ENCODE measurements at regions not wholly inside any gene's neighbourhood (a gene's known extent, or its start where the extent isn't known, plus 50 kb on each side); places are given as distances from the start of the nearest gene placed in this dataset.

DNA sequence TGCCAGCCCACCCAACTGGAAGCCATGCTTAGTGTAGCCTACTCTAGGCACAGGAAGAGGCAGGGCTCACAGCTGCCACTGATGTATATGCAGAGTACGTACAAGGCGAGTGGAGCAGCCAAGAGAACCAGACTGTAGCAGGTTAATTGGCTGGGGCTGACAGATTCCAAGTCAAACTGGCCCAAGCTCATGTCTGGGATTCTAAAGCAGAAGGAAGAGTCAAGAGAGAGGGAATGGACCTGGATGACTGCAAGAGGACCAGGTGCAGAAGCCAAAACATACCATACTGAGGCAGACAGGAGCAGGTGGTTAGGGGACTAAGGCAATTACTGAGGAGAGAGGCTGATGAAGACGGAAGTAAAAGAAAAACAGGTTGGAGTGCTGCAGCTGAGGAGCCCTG is 51.3 kb upstream of the LRRN2 start:
- no peak for DNase-seq (ENCODE audit: low read depth in 4 of 4, low spot score in 3 of 4)

DNA sequence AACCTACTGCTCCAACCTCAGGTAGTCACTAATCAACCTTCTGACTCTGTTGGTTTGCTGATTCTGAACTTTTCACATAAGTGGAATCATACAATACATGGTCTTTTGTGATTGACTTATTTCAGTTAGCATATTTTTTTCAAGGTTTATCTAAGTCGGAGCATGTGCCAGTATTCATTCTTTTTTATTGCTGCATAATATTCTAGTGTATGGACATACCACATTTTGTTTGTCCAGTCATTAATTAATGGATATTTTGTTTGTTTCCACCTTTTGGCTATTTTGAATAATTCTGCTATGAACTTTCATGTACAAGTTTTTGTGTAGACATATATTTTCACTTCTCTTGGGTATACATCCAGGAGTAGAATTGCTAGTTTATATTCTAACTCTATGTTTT is 53.0 kb upstream of the LRRN2 start:
- no peak for DNase-seq (ENCODE audit: low read depth in 4 of 4, low spot score in 3 of 4)

GRCh38 chr1:204740354-204740753 is 54.8 kb upstream of the LRRN2 start:
- no peak for DNase-seq (ENCODE audit: low read depth in 4 of 4, low spot score in 3 of 4)

- DNase-seq (ENCODE audit: low read depth in 4 of 4, low spot score in 3 of 4): no peak
Measured at GRCh38 chr1:204741440-204741839, 55.9 kb upstream of the LRRN2 start.

- DNase-seq (ENCODE audit: low read depth in 4 of 4, low spot score in 3 of 4): no peak
Measured at GRCh38 chr1:204742676-204743251, 57.2 kb upstream of the LRRN2 start.

DNA sequence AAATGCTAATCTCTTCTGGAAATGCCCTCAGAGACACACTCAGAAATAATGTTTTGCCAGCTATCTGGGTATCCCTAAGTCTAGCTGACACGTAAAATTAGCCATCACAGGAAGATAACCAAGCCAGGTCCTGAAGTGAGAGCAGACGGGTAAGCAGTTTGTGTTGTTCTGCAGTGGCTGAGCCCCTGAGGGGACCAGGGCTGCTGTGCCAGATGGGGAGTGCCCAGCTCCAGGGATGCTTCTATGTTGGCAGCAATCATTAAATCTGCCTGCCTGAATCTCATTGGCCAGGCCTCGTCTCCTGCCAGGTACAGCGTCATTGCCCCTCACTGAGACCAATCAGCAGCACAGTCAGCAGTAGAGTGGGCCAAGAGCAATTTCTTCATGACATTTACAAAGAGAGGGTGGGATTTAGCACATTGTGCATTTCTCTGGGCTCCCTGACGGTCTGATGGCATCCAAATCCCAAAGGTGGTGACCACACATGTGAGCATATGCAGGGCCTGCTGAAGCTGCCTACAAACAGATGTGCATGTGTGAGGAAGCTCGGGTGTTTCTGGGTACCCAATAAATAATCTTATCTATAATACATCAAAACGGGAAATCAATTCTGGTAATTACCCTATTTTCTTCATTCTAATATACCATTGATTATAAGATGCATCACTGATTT is 58.7 kb upstream of the LRRN2 start:
- no peak for DNase-seq (ENCODE audit: low read depth in 4 of 4, low spot score in 3 of 4)

DNA sequence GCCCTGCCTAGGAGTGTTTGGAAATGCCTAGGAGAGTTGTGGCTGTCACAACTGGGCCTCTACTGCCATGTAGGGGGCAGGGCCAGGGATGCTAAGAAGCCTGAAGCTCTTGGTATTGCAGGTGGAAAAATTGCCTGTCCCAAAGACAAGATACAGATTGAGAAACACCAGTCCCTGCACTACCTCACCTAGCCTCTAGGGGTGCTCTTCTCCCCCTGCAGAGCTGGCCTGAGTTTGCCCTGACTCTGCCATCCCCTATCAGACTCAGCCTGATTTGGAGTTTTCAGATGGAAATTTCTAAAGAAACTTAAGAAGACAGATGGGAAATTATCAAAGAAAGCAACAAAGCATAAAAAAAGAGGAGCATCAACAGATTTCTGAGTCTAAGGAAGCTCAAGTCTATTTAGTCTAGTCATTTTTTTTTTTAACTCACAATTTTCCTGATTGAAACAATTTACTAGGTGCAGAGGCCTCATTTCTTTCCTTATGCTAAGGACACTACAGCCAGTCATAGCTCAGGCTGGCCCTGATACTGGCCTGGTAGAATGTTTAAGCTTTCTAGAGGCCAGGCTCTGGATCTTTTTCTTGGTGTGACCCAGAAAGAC is 61.4 kb upstream of the LRRN2 start:
- no peak for DNase-seq (ENCODE audit: low read depth in 4 of 4, low spot score in 3 of 4)

GRCh38 chr1:204751480-204751879 is 65.9 kb upstream of the LRRN2 start:
- no peak for DNase-seq (ENCODE audit: low read depth in 4 of 4, low spot score in 3 of 4)

GRCh38 chr1:204751883-204752687 is 66.5 kb upstream of the LRRN2 start:
- no peak for DNase-seq (ENCODE audit: low read depth in 4 of 4, low spot score in 3 of 4)

DNA sequence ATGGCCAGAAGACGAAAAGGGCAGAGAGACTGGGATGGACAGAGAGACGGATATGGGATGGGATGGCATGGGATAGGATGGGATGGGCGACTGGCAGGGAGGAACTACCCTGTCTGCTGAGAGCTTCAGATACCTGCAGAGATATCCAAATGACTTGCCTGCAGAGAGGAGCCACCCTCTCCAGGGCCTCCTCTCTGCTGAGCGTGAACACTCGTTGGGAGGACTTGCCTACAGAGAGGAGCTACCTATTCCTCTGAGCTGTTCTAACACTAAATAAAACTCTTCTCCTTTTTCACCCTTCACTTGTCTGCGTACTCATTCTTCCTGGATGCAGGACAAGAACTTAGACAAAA is 67.1 kb upstream of the LRRN2 start:
- DNase-seq (ENCODE audit: low read depth in 4 of 4, low spot score in 3 of 4): no peak

GRCh38 chr1:204754821-204755220 is 69.3 kb upstream of the LRRN2 start:
- no peak for DNase-seq (ENCODE audit: low read depth in 4 of 4, low spot score in 3 of 4)

DNA sequence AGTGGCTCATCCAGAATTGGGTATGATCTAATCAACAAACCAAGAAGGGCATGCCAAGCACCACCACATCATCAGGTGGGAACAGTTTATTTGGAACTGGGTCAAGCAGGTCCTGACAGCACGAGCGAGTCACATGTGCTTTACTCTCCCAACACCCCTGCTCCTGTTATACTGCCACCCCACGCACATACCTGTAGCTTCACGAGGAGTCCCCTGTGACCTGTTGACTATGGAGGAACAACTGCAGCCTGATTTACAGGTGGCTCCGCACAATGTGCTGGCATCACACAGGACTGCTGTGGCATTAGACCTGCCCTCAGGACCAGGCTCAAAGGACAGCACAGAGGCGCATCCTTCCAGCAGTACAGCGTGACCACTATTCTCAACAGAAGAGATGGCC is 70.8 kb upstream of the LRRN2 start:
- DNase-seq (ENCODE audit: low read depth in 4 of 4, low spot score in 3 of 4): no peak

DNA sequence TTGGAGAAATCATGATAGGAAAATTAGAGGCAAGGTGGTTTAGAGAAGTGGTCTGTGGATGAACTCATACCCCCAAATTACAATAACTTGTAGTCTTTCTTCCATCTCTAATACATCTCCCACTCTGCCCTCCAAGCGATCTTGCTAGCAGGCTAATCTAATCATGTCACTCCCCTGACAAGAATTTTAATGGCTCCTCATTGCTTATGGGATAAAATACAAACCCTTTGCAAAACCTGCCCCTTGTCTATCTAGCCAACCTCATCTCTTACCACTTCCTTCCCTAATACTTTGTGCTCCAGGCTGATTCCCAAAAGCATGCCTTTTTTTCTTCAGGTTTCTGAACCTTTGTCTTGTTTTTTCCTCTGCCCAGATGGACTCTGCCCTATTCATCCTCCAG is 71.3 kb upstream of the LRRN2 start:
- no peak for DNase-seq (ENCODE audit: low read depth in 4 of 4, low spot score in 3 of 4)

DNA sequence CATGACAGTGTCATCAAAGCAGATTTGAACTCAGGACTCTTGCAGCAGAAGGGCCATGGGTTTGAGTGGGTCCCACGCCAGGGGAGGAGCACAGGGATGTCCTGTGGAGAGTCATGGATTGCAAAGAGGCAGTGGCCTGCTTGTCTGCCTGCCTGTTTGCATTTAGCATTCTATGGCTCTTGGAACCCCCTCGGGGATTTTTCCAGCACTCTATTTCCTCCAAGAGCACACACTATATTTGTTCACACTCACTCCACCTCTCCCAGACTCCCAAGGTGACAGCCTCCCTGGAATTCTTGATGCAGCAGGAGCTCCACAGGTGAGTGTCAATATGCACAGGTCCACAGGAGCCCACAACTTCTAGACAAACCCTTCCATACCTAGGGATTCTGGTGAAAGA is 73.1 kb upstream of the LRRN2 start:
- DNase-seq (ENCODE audit: low read depth in 4 of 4, low spot score in 3 of 4): no peak

DNA sequence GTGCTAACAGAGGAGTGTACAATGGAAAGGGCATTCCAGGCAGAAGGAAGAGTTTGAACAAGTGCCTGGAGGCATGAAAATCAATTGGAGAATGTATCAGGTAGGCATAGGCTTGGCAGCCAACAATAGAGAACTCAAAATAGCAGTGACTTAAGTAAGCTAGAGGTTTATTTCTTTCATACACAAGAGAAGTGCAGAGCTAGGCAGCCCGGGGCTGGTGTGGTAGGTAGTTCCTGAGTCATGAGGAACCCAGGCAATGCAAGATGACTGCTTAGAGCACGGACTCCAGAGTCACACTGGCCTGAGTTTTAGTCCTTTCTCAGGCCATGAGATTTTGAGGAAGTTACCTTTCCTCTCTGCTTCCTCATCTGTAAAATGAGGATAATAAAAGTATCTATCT is 74.8 kb upstream of the LRRN2 start:
- no peak for DNase-seq (ENCODE audit: low read depth in 4 of 4, low spot score in 3 of 4)

GRCh38 chr1:204760757-204761156 is 75.2 kb upstream of the LRRN2 start:
- no peak for DNase-seq (ENCODE audit: low read depth in 4 of 4, low spot score in 3 of 4)

DNA sequence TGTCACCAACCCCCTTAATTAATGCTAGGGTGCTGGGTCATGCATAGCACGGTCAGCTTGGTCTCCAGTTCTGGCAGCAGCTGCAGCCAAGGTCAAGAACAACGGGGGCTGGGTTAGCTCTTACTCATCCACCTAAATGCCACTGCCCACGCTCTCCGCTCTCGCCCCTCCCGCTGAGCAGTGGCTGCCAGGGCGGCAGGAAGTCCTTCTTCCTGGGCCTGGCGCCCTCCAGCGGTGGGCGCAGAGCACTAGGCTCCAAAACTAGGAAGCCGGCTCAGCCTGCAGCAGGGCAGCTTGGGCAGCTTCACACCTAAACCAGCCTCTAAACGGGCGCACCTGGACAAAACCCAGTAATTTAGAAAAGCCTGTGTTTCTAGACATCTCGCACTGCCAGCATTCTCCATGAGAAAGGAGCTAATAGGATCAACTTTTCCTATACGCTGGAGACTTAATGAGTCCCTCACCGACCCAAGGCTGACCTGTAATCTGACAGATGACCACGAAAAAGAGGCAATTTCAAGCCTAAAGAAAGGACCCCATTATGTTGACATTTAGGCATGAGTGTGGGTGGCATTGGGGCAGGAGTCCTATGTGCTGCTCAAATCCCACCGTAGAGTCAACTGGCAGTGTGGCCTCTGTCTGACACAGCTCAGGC is 78.4 kb upstream of the LRRN2 start:
- DNase-seq (ENCODE audit: low read depth in 4 of 4, low spot score in 3 of 4): peak in 3 of 4 donors; percentile 8 to 52 (median 41)

- DNase-seq (ENCODE audit: low read depth in 4 of 4, low spot score in 3 of 4): no peak
Measured at GRCh38 chr1:204769997-204770396, 84.5 kb upstream of the LRRN2 start.

DNA sequence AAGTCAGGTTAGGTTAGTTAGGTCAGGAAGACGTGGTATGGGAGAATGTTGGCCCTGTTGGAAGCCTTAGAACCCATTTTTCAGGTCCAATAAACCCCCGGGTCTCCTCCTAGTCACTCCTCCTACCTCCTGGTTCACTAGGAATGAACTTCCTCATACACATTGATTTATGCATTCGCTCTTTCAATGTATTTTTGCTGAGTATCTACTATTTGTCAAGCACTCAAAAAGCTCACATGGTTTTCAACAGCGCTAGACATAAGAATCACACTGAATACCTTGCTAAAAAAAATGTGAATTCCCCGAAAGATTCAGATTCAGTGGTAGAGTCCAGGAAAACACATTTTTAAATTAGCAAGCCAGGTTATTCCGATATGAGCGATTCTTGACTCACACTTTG is 85.8 kb upstream of the LRRN2 start:
- no peak for DNase-seq (ENCODE audit: low read depth in 4 of 4, low spot score in 3 of 4)

DNA sequence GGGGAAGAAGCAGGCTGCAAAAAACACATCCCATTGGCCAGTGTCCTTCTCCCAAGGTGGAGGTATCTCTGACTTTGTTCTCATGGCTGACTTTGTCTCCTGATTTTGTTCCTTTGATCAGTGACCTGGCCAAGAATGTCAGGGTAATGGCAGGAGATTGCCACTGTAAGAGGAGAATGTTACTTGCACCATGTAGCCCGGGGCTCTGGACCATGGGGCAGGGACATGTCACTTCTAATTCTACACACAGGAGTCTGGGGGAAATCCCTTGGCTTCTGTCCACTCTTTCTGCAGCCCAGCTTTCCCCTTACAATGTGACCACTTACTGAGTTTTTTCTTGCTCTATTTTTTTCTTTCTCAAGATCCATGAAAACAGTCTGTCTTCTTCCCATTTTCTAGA is 87.7 kb upstream of the LRRN2 start:
- no peak for DNase-seq (ENCODE audit: low read depth in 4 of 4, low spot score in 3 of 4)

DNA sequence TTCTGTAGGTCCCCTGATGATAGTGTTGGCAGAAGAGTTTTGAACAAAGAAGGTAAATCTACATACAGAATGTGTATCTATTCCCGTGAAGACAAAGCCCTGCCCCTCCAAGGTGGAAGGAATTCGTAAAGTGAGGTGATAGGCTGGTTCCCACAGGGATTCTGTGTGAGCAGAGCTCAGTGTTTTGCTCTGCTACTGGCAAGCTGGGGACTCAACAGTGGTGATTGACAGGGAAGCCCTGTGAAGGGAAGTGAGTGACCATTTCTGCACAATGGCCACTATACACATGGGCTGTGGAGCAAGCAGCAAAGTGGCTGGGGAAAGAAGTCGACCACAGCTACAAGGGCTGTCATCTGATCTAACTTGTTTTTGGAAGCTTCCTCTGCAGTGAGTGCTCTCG is 90.0 kb upstream of the LRRN2 start:
- no peak for DNase-seq (ENCODE audit: low read depth in 4 of 4, low spot score in 3 of 4)

Data from left renal pelvis (tissue), 4 donors.